Left ventricle myocardium inferior (tissue), 1 donor: ENCODE measurements at regions not wholly inside any gene's neighbourhood (a gene's known extent, or its start where the extent isn't known, plus 50 kb on each side); places are given as distances from the start of the nearest gene placed in this dataset.
"Not testable (repeated sequence)": the region's sequence is repeated elsewhere in the genome, so short reads cannot be mapped to it uniquely, and the experiment has no call there.

Experiments
- DNase-seq: peaks from one replicate; pipeline ENCODE4 v3.0.0-alpha.2; 2020
- H3K27ac ChIP-seq: fragments of 200-600 bp; replicated peaks from 2 replicates; pipeline ENCODE4 v1.8.0; 2021
- H3K27me3 ChIP-seq: fragments of 200-600 bp; 2 replicates; pipeline ENCODE4 v1.8.0; 2021; ENCODE audit warnings: low read depth
- H3K36me3 ChIP-seq: fragments of 200-600 bp; 2 replicates; pipeline ENCODE4 v1.8.0; 2021
- H3K4me1 ChIP-seq: fragments of 200-600 bp; 2 replicates; pipeline ENCODE4 v1.8.0; 2021
- H3K4me3 ChIP-seq: fragments of 200-600 bp; 2 replicates; pipeline ENCODE4 v1.8.0; 2021; ENCODE audit warnings: mild to moderate bottlenecking, moderate library complexity
- H3K9me3 ChIP-seq: fragments of 200-600 bp; replicated peaks from 2 replicates; pipeline ENCODE4 v1.8.0; 2021
- intact Hi-C: fragments of 100-400 bp; cut with micrococcal nuclease; formaldehyde crosslinking; loops from one replicate; pipeline ENCODE4 v1.11.0; 2022
- TF ChIP-seq, protein P1 (sequence below): fragments of 200-600 bp; IDR thresholded peaks from 2 replicates; pipeline ENCODE4 v1.8.0; 2021; ENCODE audit warnings: antibody characterized with exemption, mild to moderate bottlenecking, borderline replicate concordance
- donor health status: DM: no; HTN: yes; CAD: no; lungs with severe emphysema.

- intact Hi-C loops = no loop called here
- Histone ChIP-seq H3K36me3 (no peaks in the 10 kb centered on the region), H3K27ac (no peak overlapping the region), H3K4me1 (peaks cover 11% of the 10 kb centered on the region), H3K9me3 (no peaks in the 10 kb centered on the region), H3K4me3 (no peak overlapping the region), H3K27me3 (no peaks in the 10 kb centered on the region)
- TF ChIP-seq, protein P1, sequence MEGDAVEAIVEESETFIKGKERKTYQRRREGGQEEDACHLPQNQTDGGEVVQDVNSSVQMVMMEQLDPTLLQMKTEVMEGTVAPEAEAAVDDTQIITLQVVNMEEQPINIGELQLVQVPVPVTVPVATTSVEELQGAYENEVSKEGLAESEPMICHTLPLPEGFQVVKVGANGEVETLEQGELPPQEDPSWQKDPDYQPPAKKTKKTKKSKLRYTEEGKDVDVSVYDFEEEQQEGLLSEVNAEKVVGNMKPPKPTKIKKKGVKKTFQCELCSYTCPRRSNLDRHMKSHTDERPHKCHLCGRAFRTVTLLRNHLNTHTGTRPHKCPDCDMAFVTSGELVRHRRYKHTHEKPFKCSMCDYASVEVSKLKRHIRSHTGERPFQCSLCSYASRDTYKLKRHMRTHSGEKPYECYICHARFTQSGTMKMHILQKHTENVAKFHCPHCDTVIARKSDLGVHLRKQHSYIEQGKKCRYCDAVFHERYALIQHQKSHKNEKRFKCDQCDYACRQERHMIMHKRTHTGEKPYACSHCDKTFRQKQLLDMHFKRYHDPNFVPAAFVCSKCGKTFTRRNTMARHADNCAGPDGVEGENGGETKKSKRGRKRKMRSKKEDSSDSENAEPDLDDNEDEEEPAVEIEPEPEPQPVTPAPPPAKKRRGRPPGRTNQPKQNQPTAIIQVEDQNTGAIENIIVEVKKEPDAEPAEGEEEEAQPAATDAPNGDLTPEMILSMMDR = no peak
- DNase-seq = no peak
Observed at GRCh38 chr5:82720213-82721086, 356.7 kb downstream of the TMEM167A start.

GRCh38 chr5:82719368-82719767 is 357.8 kb downstream of the TMEM167A start:
- Histone ChIP-seq H3K36me3 (no peaks in the 10 kb centered on the region), H3K4me1 (peaks cover 11% of the 10 kb centered on the region), H3K27ac (no peak overlapping the region), H3K27me3 (no peaks in the 10 kb centered on the region), H3K4me3 (no peak overlapping the region), H3K9me3 (no peaks in the 10 kb centered on the region)
- DNase-seq = no peak
- TF ChIP-seq, protein P1 = no peak
- intact Hi-C loops = no loop called here

DNA sequence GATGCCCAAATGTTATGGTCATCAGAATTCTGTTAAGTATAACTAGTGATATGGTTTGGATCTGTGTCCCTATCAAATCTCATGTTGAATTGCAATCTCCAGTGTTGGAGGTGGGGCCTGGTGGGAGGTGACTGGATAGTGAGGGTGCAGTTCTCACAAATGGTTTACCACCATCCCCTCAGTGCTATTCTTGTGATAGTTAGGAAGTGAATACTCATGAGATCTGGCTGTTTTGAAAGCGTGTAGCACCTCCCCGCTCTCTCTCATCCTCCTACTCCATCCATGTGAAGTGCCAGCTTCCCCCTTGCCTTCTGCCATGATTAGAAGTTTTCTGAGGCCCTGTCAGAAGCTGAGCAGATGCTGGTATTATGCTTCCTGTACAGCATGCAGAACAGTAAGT is 359.5 kb downstream of the TMEM167A start:
- no peaks in the 10 kb centered on the region for H3K9me3 ChIP-seq
- no peak overlapping the region for H3K4me3 ChIP-seq
- no peak overlapping the region for H3K27ac ChIP-seq
- intact Hi-C loops = no loop called here
- no peaks in the 10 kb centered on the region for H3K36me3 ChIP-seq
- peaks cover 11% of the 10 kb centered on the region for H3K4me1 ChIP-seq
- H3K27me3 ChIP-seq = no peaks in the 10 kb centered on the region
- DNase-seq = no peak
- TF ChIP-seq, protein P1 = no peak

GRCh38 chr5:82714732-82715131 is 362.5 kb downstream of the TMEM167A start:
- H3K9me3 ChIP-seq, DNase-seq, H3K4me3 ChIP-seq, H3K4me1 ChIP-seq, H3K27me3 ChIP-seq, intact Hi-C loops, H3K27ac ChIP-seq, H3K36me3 ChIP-seq: not testable (repeated sequence)

- TF ChIP-seq, protein P1 = no peak
- Histone ChIP-seq H3K36me3 (no peaks in the 10 kb centered on the region), H3K4me1 (no peaks in the 10 kb centered on the region), H3K27ac (no peak overlapping the region), H3K4me3 (no peak overlapping the region), H3K27me3 (no peaks in the 10 kb centered on the region), H3K9me3 (no peaks in the 10 kb centered on the region)
- intact Hi-C loops = no loop called here
- DNase-seq = no peak
Observed at GRCh38 chr5:82713811-82714210, 363.4 kb downstream of the TMEM167A start.

DNA sequence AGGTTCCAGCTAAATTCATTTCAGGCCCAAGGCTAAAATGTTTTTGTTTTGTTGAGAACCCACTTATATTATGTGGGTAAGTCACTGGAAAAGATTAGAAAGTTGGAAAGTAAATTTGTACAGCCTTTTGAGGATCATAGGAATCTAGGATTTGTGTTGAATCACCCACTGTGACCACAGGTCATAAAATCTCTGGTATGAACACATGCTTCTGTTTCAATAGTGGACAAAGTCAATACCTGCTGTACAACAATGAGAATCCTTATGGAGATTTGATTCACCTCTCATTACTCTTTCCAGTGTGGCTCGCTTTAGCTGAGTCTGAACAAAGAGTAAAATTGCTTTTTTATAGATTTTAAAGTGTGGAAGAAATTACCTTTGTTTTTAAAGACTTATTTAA is 369.5 kb downstream of the TMEM167A start:
- DNase-seq = no peak
- Histone ChIP-seq H3K27me3 (no peaks in the 10 kb centered on the region), H3K4me1 (no peaks in the 10 kb centered on the region), H3K4me3 (no peak overlapping the region), H3K27ac (no peak overlapping the region), H3K36me3 (no peaks in the 10 kb centered on the region), H3K9me3 (peaks cover 9% of the 10 kb centered on the region)
- intact Hi-C loops = no loop called here
- TF ChIP-seq, protein P1 = no peak
